Coronary artery (tissue), 2 donors: ENCODE measurements at regions not wholly inside any gene's neighbourhood (a gene's known extent, or its start where the extent isn't known, plus 50 kb on each side); places are given as distances from the start of the nearest gene placed in this dataset.

Source experiments
- DNase-seq: peaks from one replicate; pipeline ENCODE4 v3.0.0-alpha.2; 2017; ENCODE audit warnings: low spot score
- H3K27ac ChIP-seq, 2 donors: fragments of 200-600 bp; sonication (generic); one replicate each; pipeline ENCODE4 v1.5.1; 2016 to 2019
- H3K4me3 ChIP-seq: fragments of 200-600 bp; sonication (generic); 2 replicates; pipeline ENCODE4 v1.5.1; 2016; ENCODE audit warnings: mild to moderate bottlenecking, moderate library complexity
- CTCF ChIP-seq: fragments of 200-600 bp; sonication (generic); IDR thresholded peaks from one replicate; pipeline ENCODE4 v1.5.1; 2019; ENCODE audit warnings: antibody characterized with exemption

DNA sequence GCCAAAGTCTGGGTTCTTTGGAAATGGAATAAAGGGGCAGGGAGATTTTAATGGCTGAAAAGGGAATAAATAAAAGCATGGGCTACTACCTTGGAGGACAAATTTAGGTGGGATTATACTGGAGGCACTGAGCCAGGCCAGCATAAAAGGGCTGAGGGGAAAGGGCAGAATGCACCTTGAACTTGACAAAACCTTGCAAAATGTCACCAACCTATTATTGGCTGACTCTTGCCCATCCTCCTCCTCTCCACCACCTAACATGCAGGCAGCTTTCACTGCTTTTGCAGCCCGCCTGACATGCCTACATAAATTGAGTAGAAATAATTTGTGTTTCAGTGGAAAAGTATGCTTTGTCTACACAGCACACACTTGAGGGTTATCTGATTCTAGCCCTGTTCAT, 65.3 kb upstream of the ABLIM1 start:
- no peak overlapping the region for H3K27ac ChIP-seq
- TF ChIP-seq CTCF = no peak
- no peak for DNase-seq
- no peak overlapping the region for H3K4me3 ChIP-seq

DNA sequence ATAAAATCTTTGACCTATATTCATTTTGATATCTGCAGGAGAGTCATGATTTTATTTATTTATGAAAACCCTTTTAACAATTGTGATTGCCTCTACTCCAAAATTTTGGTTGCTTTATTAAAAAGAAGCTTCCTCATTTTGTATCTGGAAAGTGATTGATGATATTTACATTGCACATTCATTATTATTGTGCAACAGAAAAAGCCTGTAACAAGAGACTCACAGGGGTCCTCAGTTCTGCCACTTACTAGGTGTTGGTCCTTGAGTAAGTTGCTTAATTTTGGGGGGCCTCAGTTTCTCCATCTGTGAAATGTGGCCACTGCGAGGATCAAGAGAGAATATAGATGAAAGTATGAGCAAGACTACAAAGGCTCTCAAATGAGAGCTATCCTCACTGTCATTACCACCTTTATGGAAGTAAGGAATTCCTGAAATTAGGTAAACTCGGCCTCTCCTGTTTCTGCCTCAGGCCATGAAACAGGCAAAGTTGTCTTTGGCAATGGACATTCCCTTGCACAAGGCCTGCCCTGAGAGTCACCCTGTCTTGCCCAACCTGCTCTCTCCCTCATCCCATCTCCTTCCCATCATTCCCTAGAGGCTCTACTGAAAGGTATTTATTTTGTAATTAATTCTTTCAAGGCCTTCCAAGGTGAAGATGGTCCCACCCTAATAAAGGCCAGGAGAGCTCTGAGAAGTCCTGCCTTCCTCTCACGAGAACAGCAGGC, 66.1 kb upstream of the ABLIM1 start:
- no peak for TF ChIP-seq CTCF
- H3K27ac ChIP-seq = no peak overlapping the region
- no peak for DNase-seq

DNA sequence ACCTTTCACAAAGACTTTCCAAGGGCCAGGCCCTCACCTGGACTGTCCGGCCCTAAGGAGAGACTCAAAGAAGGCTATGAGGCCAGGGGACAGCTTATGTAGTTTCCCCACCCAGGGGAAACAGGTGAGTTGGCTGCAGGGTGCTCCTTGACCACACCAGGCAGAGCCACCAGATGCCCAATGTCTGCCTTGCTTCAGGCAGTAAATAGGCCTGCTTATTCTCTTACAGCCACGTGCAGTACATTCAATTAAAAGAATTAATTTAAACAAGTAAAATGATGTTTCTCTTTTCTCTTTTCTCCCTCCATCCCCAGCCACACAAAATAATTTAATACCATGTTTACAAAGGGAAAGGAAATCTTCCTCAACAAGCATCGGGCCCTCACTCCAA, 66.6 kb upstream of the ABLIM1 start:
- no peak overlapping the region for H3K4me3 ChIP-seq
- no peak for TF ChIP-seq CTCF
- no peak for DNase-seq
- H3K27ac ChIP-seq = no peak overlapping the region

More for the DNA sequence above, 66.1 kb upstream of the ABLIM1 start:
- no peak overlapping the region for H3K4me3 ChIP-seq

GRCh38 chr10:114726820-114727271, 68.8 kb upstream of the ABLIM1 start:
- H3K27ac ChIP-seq = no peak overlapping the region
- TF ChIP-seq CTCF = no peak

DNA sequence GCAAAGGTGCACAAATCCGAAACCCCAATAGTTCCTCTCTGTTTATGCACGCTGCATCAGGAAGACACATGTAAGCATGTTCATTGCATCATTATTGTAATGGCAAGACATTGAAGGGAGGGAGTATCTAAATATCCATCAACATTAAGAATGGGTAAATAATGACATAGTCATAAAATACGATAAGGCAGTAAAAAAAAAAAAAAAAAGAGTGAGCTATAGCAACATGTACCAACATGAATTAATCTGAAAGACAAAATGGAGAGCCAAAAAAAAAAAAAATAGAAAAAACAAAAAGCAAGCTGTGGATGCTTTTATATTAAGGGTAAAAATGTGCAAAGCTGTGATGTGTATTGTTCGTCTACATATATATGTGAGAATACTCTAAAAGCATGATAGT, 70.2 kb upstream of the ABLIM1 start:
- TF ChIP-seq CTCF = no peak

More at GRCh38 chr10:114726820-114727271, 68.8 kb upstream of the ABLIM1 start:
- no peak for DNase-seq
- H3K4me3 ChIP-seq = no peak overlapping the region

GRCh38 chr10:114729103-114729659, 71.1 kb upstream of the ABLIM1 start:
- no peak for TF ChIP-seq CTCF
- no peak overlapping the region for H3K27ac ChIP-seq
- DNase-seq = no peak
- no peak overlapping the region for H3K4me3 ChIP-seq

More for the DNA sequence above, 70.2 kb upstream of the ABLIM1 start:
- Histone ChIP-seq H3K27ac (no peak overlapping the region), H3K4me3 (no peak overlapping the region)
- no peak for DNase-seq

DNA sequence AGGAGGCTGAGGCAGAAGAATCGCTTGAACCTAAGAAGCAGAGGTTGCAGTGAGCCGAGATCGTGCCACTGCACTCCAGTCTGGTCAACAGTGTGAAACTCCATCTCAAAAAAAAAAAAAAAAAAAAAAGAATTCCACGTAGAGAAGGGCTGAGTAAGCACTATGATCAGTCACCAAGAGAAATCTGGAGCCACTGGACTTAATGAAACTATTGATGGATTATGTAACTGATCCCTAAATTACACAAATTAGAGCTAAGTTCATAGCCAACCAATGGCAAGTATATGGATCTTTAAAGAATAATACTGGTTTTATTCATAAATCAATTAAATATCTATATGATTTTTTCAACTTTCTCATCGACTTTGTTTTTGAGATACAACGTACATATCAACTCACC, 72.2 kb upstream of the ABLIM1 start:
- TF ChIP-seq CTCF = no peak
- no peak overlapping the region for H3K27ac ChIP-seq
- no peak overlapping the region for H3K4me3 ChIP-seq
- DNase-seq = no peak
